ENCODE measurements at regions not wholly inside any gene's neighbourhood (a gene's known extent, or its start where the extent isn't known, plus 50 kb on each side); places are given as distances from the start of the nearest gene placed in this dataset.
A peak's percentile ranks its signal among the peaks of the same experiment; 100 is the strongest.

GRCh38 chr9:81480828-81481604, 208.3 kb downstream of the TLE1 start:
- TF ChIP-seq POLR2AphosphoS5 (IDR thresholded peaks at IDR 0.05) (peak; percentile 11 to 59 (median 50)), EP300 (IDR thresholded peaks at IDR 0.05) (no peak), CTCF (IDR thresholded peaks at IDR 0.05) (no peak)

All from sigmoid colon (tissue), 4 donors.